Mesenchymal stem cell (in vitro differentiated cells and primary cell): ENCODE measurements at regions not wholly inside any gene's neighbourhood (a gene's known extent, or its start where the extent isn't known, plus 50 kb on each side); places are given as distances from the start of the nearest gene placed in this dataset.
"Not testable (repeated sequence)": the region's sequence is repeated elsewhere in the genome, so short reads cannot be mapped to it uniquely, and the experiment has no call there.

Source experiments
- DNase-seq: peaks from one replicate; pipeline ENCODE4 v3.0.0-alpha.2; 2013
- H2AFZ ChIP-seq: one replicate; pipeline ENCODE4 v1.6.1; 2013; ENCODE audit warnings: low read depth, mild to moderate bottlenecking, control low read depth, inconsistent platforms, low read length, moderate library complexity
- H2AK5ac ChIP-seq: 2 replicates; pipeline ENCODE4 v1.6.1; 2013; ENCODE audit warnings: low read length, moderate library complexity, mild to moderate bottlenecking, inconsistent platforms; ENCODE audit not compliant: severe bottlenecking
- H2BK120ac ChIP-seq: one replicate; pipeline ENCODE4 v1.6.1; 2013; ENCODE audit warnings: low read depth, mild to moderate bottlenecking, inconsistent platforms, low read length, moderate library complexity
- H2BK12ac ChIP-seq, 2 experiments: one replicate each; pipeline ENCODE4 v1.6.1; 2013; ENCODE audit warnings: inconsistent platforms in 2 of 2, low read length in 2 of 2, mild to moderate bottlenecking in 2 of 2, moderate library complexity in 2 of 2, control low read depth in 1 of 2
- H2BK15ac ChIP-seq: one replicate; pipeline ENCODE4 v1.6.1; 2013; ENCODE audit warnings: mild to moderate bottlenecking, low read depth, inconsistent platforms; ENCODE audit not compliant: poor library complexity, severe bottlenecking
- H2BK5ac ChIP-seq: 2 replicates; pipeline ENCODE4 v1.6.1; 2013; ENCODE audit warnings: low read depth, mild to moderate bottlenecking, low read length, control low read depth, inconsistent platforms; ENCODE audit not compliant: poor library complexity, severe bottlenecking
- H3K14ac ChIP-seq, 2 experiments: one replicate each; pipeline ENCODE4 v1.6.1; 2013; ENCODE audit warnings: inconsistent platforms in 2 of 2, low read length in 2 of 2, control low read depth in 1 of 2, mild to moderate bottlenecking in 1 of 2, moderate library complexity in 1 of 2
- H3K18ac ChIP-seq, 2 experiments: one replicate each; pipeline ENCODE4 v1.6.1; 2013; ENCODE audit warnings: inconsistent platforms in 2 of 2, low read length in 2 of 2, control low read depth in 1 of 2, low read depth in 1 of 2, mild to moderate bottlenecking in 1 of 2
- H3K23ac ChIP-seq, 2 experiments: one replicate each; pipeline ENCODE4 v1.6.1; 2013; ENCODE audit warnings: inconsistent platforms in 2 of 2, low read length in 2 of 2, mild to moderate bottlenecking in 2 of 2, moderate library complexity in 2 of 2, control low read depth in 1 of 2
- H3K27ac ChIP-seq: 2 replicates; pipeline ENCODE4 v1.5.1; 2013; ENCODE audit warnings: mild to moderate bottlenecking, moderate library complexity, low read length, control low read depth, inconsistent platforms; ENCODE audit not compliant: poor library complexity, severe bottlenecking
- H3K27me3 ChIP-seq, 2 experiments: 2 replicates each; pipeline versions ENCODE4 v1.6.1 to v1.7.0; 2013; ENCODE audit warnings: low read length in 2 of 2, mild to moderate bottlenecking in 2 of 2, moderate library complexity in 2 of 2, control low read depth in 1 of 2, inconsistent platforms in 1 of 2; ENCODE audit not compliant: control insufficient read depth in 1 of 2, insufficient read depth in 1 of 2
- H3K36me3 ChIP-seq, 2 experiments: 2 replicates each; pipeline versions ENCODE4 v1.6.1 to v1.7.0; 2013; ENCODE audit warnings: low read length in 2 of 2, control low read depth in 1 of 2, inconsistent platforms in 1 of 2, low read depth in 1 of 2, mild to moderate bottlenecking in 1 of 2; ENCODE audit not compliant: insufficient read depth in 2 of 2, control insufficient read depth in 1 of 2
- H3K4ac ChIP-seq, 2 experiments: one replicate each; pipeline ENCODE4 v1.6.1; 2013; ENCODE audit warnings: inconsistent platforms in 2 of 2, low read length in 2 of 2, mild to moderate bottlenecking in 2 of 2, moderate library complexity in 2 of 2, control low read depth in 1 of 2, low read depth in 1 of 2
- H3K4me1 ChIP-seq: 2 replicates; pipeline ENCODE4 v1.6.1; 2013; ENCODE audit warnings: low read depth, low read length, control low read depth; ENCODE audit not compliant: control insufficient read depth, insufficient read depth
- H3K4me2 ChIP-seq: 2 replicates; pipeline ENCODE4 v1.6.1; 2013; ENCODE audit warnings: low read length, mild to moderate bottlenecking, inconsistent platforms; ENCODE audit not compliant: poor library complexity, severe bottlenecking
- H3K4me3 ChIP-seq, 2 experiments: 2 replicates each; pipeline versions ENCODE4 v1.5.1 to v1.7.0; 2013; ENCODE audit warnings: low read length in 2 of 2, mild to moderate bottlenecking in 2 of 2, control low read depth in 1 of 2, low read depth in 1 of 2; ENCODE audit not compliant: insufficient read depth in 1 of 2
- H3K79me1 ChIP-seq: replicated peaks from 2 replicates; pipeline ENCODE4 v1.6.1; 2013; ENCODE audit warnings: mild to moderate bottlenecking, control low read depth, low read length, inconsistent platforms; ENCODE audit not compliant: poor library complexity, severe bottlenecking
- H3K9ac ChIP-seq: 2 replicates; pipeline ENCODE4 v1.7.0; 2013; ENCODE audit warnings: mild to moderate bottlenecking, low read length, moderate library complexity
- H3K9me3 ChIP-seq: 2 replicates; pipeline ENCODE4 v1.7.0; 2013; ENCODE audit warnings: mild to moderate bottlenecking, low read length; ENCODE audit not compliant: control insufficient read depth
- H4K8ac ChIP-seq: one replicate; pipeline ENCODE4 v1.6.1; 2013; ENCODE audit warnings: inconsistent platforms, mild to moderate bottlenecking, low read length, moderate library complexity
- H4K91ac ChIP-seq: one replicate; pipeline ENCODE4 v1.6.1; 2013; ENCODE audit warnings: mild to moderate bottlenecking, low read length, inconsistent platforms
- WGBS: methylation state at CpG from one replicate; pipeline ENCODE4 v1.1.7; 2013; ENCODE audit warnings: mixed read lengths; 5-methylcytosine and 5-hydroxymethylcytosine counted together

- Histone ChIP-seq H3K23ac (no peak overlapping the region), H3K9ac (no peak overlapping the region), H4K91ac (no peak overlapping the region), H3K4ac (no peak overlapping the region), H3K27me3 (peaks cover 0 to 69% of the 10 kb centered on the region in 2 experiments), H2AK5ac (no peak overlapping the region), H3K9me3 (no peaks in the 10 kb centered on the region), H2BK5ac (no peak overlapping the region), H3K14ac (no peak overlapping the region), H3K4me3 (no peak overlapping the region), H2AFZ (no peak overlapping the region), H2BK15ac (no peak overlapping the region), H3K4me2 (no peak overlapping the region), H3K18ac (no peak overlapping the region), H3K36me3 (no peaks in the 10 kb centered on the region), H2BK120ac (no peak overlapping the region), H3K79me1 (no peaks in the 10 kb centered on the region), H2BK12ac (no peak overlapping the region), H4K8ac (no peak overlapping the region), H3K27ac (no peak overlapping the region), H3K4me1 (no peaks in the 10 kb centered on the region)
- WGBS = 61% methylated on average over 6 of the region's 6 CpGs
- no peak for DNase-seq
Observed at GRCh38 chr7:131816391-131817007, 260.1 kb upstream of the PODXL start.

GRCh38 chr7:131808736-131809135 lies 252.3 kb upstream of the PODXL start:
- Histone ChIP-seq H2AFZ (no peak overlapping the region), H3K4me3 (no peak overlapping the region), H3K23ac (no peak overlapping the region), H3K9me3 (no peaks in the 10 kb centered on the region), H3K27ac (no peak overlapping the region), H3K4me1 (no peaks in the 10 kb centered on the region), H2BK15ac (no peak overlapping the region), H3K27me3 (peaks cover 5 to 32% of the 10 kb centered on the region in 2 experiments), H3K9ac (no peak overlapping the region), H2BK5ac (no peak overlapping the region), H2BK120ac (no peak overlapping the region), H3K14ac (no peak overlapping the region), H2AK5ac (no peak overlapping the region), H3K18ac (no peak overlapping the region), H3K4me2 (no peak overlapping the region), H3K36me3 (no peaks in the 10 kb centered on the region), H3K79me1 (no peaks in the 10 kb centered on the region), H4K91ac (no peak overlapping the region), H4K8ac (no peak overlapping the region), H2BK12ac (no peak overlapping the region), H3K4ac (no peak overlapping the region)
- DNase-seq = no peak
- WGBS = no CpG with 5 or more reads among the region's 2 CpGs

- H3K9me3 ChIP-seq, H3K4ac ChIP-seq, H2BK15ac ChIP-seq, H2AK5ac ChIP-seq, H4K8ac ChIP-seq, H3K79me1 ChIP-seq, H3K14ac ChIP-seq, H3K4me2 ChIP-seq, H3K23ac ChIP-seq, H3K4me1 ChIP-seq, H2AFZ ChIP-seq, H3K4me3 ChIP-seq, H3K36me3 ChIP-seq, H3K18ac ChIP-seq, H3K9ac ChIP-seq, DNase-seq, H2BK12ac ChIP-seq, H2BK5ac ChIP-seq, H4K91ac ChIP-seq, H2BK120ac ChIP-seq, H3K27ac ChIP-seq: not testable (repeated sequence)
- peaks cover 5 to 30% of the 10 kb centered on the region in 2 experiments for H3K27me3 ChIP-seq
- 88% methylated on average over 7 of the region's 8 CpGs for WGBS
Observed at GRCh38 chr7:131808156-131808555, 251.7 kb upstream of the PODXL start.

- Histone ChIP-seq H3K27ac (no peak overlapping the region), H3K9ac (no peak overlapping the region), H2BK120ac (no peak overlapping the region), H3K18ac (no peak overlapping the region), H3K14ac (no peak overlapping the region), H3K4me3 (no peak overlapping the region), H2AFZ (no peak overlapping the region), H3K27me3 (peaks cover 5 to 38% of the 10 kb centered on the region in 2 experiments), H3K36me3 (no peaks in the 10 kb centered on the region), H3K4ac (no peak overlapping the region), H4K91ac (no peak overlapping the region), H3K79me1 (no peaks in the 10 kb centered on the region), H2BK12ac (no peak overlapping the region), H3K4me1 (no peaks in the 10 kb centered on the region), H2BK15ac (no peak overlapping the region), H4K8ac (no peak overlapping the region), H3K23ac (no peak overlapping the region), H3K4me2 (no peak overlapping the region), H2AK5ac (no peak overlapping the region), H3K9me3 (no peaks in the 10 kb centered on the region), H2BK5ac (no peak overlapping the region)
- DNase-seq = no peak
- 66% methylated on average over 4 of the region's 7 CpGs for WGBS
Observed at GRCh38 chr7:131803816-131804215, 247.4 kb upstream of the PODXL start.
